NCI-H345 (cell line): ENCODE measurements at regions not wholly inside any gene's neighbourhood (a gene's known extent, or its start where the extent isn't known, plus 50 kb on each side); places are given as distances from the start of the nearest gene placed in this dataset.

Experiments used
- DNase-seq: peaks from one replicate; lab custom pipeline; 2025; lab: John Stamatoyannopoulos, UW

GRCh38 chr1:14498839-14499238 is 99.6 kb upstream of the KAZN start:
- no peak for DNase-seq

GRCh38 chr1:14499312-14500040 is 99.0 kb upstream of the KAZN start:
- DNase-seq, result no peak

- DNase-seq, result no peak
Observed at GRCh38 chr1:14500041-14500440, 98.4 kb upstream of the KAZN start.

GRCh38 chr1:14500912-14501311 is 97.6 kb upstream of the KAZN start:
- DNase-seq, result no peak

GRCh38 chr1:14504517-14504916 is 94.0 kb upstream of the KAZN start:
- DNase-seq, result no peak

- DNase-seq, result no peak
Observed at GRCh38 chr1:14506471-14507255, 91.8 kb upstream of the KAZN start.

- no peak for DNase-seq
Observed at GRCh38 chr1:14507262-14507661, 91.2 kb upstream of the KAZN start.

- no peak for DNase-seq
Observed at GRCh38 chr1:14508613-14509012, 89.9 kb upstream of the KAZN start.

- DNase-seq, result no peak
Observed at GRCh38 chr1:14511166-14511680, 87.3 kb upstream of the KAZN start.

- DNase-seq, result no peak
Observed at GRCh38 chr1:14511796-14512585, 86.5 kb upstream of the KAZN start.

GRCh38 chr1:14513111-14513510 is 85.4 kb upstream of the KAZN start:
- DNase-seq, result no peak

- no peak for DNase-seq
Observed at GRCh38 chr1:14514739-14515138, 83.7 kb upstream of the KAZN start.

- peak; percentile 28 for DNase-seq
Observed at GRCh38 chr1:14516974-14517840, 81.3 kb upstream of the KAZN start.

GRCh38 chr1:14517841-14518180 is 80.7 kb upstream of the KAZN start:
- no peak for DNase-seq

- no peak for DNase-seq
Observed at GRCh38 chr1:14519976-14520375, 78.5 kb upstream of the KAZN start.

- DNase-seq, result no peak
Observed at GRCh38 chr1:14520514-14521163, 77.8 kb upstream of the KAZN start.

GRCh38 chr1:14521622-14522021 is 76.9 kb upstream of the KAZN start:
- no peak for DNase-seq

- DNase-seq, result no peak
Observed at GRCh38 chr1:14522077-14522925, 76.2 kb upstream of the KAZN start.

GRCh38 chr1:14522926-14523241 is 75.6 kb upstream of the KAZN start:
- DNase-seq, result no peak
